Common myeloid progenitor, CD34-positive (primary cell): ENCODE measurements at regions not wholly inside any gene's neighbourhood (a gene's known extent, or its start where the extent isn't known, plus 50 kb on each side); places are given as distances from the start of the nearest gene placed in this dataset.

Experiments used
- CTCF ChIA-PET: fragments of 350-600 bp; sonication (Branson Sonifier 250); formaldehyde crosslinking; loops from one replicate; lab custom pipeline; 2021; ENCODE audit warnings: antibody characterized with exemption; lab: Charles Lee
- POLR2A ChIA-PET: fragments of 350-600 bp; sonication (Branson Sonifier 250); formaldehyde crosslinking; loops from one replicate; lab custom pipeline; 2021; ENCODE audit warnings: antibody characterized with exemption; lab: Charles Lee
- DNase-seq, 3 donors: peaks; one replicate each; pipeline versions ENCODE4 v3.0.0 to v3.0.0-alpha.2; 2013
- H3K27ac ChIP-seq, 2 experiments: 1 replicate in 1 of 2; 2 replicates in 1 of 2; pipeline ENCODE4 v1.7.0; 2013; ENCODE audit warnings: inconsistent platforms in 2 of 2, low read length in 2 of 2, mild to moderate bottlenecking in 2 of 2, low read depth in 1 of 2, moderate library complexity in 1 of 2; ENCODE audit not compliant: severe bottlenecking in 2 of 2, insufficient read depth in 1 of 2, poor library complexity in 1 of 2
- H3K27me3 ChIP-seq, 5 experiments: replicated peaks in 2 of 5; 1 replicate in 3 of 5; 2 replicates in 2 of 5; pipeline versions ENCODE4 v1.6.1 to v1.7.0; 2013; ENCODE audit warnings: low read length in 4 of 5, mild to moderate bottlenecking in 2 of 5, moderate library complexity in 2 of 5, inconsistent platforms in 1 of 5; ENCODE audit not compliant: insufficient read depth in 5 of 5, control insufficient read depth in 4 of 5
- H3K36me3 ChIP-seq, 4 experiments: 1 replicate in 2 of 4; 2 replicates in 2 of 4; pipeline versions ENCODE4 v1.6.1 to v1.7.0; 2013; ENCODE audit warnings: low read length in 3 of 4, control low read depth in 1 of 4, mild to moderate bottlenecking in 1 of 4; ENCODE audit not compliant: control insufficient read depth in 4 of 4, insufficient read depth in 4 of 4
- H3K4me1 ChIP-seq, 4 experiments: 1 replicate in 3 of 4; 2 replicates in 1 of 4; pipeline versions ENCODE4 v1.6.1 to v1.7.1; 2013; ENCODE audit warnings: low read length in 3 of 4, mild to moderate bottlenecking in 3 of 4, control low read depth in 1 of 4, inconsistent platforms in 1 of 4, moderate library complexity in 1 of 4; ENCODE audit not compliant: control insufficient read depth in 4 of 4, insufficient read depth in 4 of 4; ENCODE audit errors: control extremely low read depth in 1 of 4
- H3K4me3 ChIP-seq, 7 experiments: 1 replicate in 4 of 7; 2 replicates in 3 of 7; pipeline versions ENCODE4 v1.5.1 to v1.7.0; 2013; ENCODE audit warnings: mild to moderate bottlenecking in 7 of 7, low read length in 6 of 7, moderate library complexity in 6 of 7, inconsistent platforms in 2 of 7, low read depth in 2 of 7, control low read depth in 1 of 7; ENCODE audit not compliant: insufficient read depth in 4 of 7, control insufficient read depth in 1 of 7; ENCODE audit errors: extremely low read depth in 1 of 7
- H3K9me3 ChIP-seq, 5 experiments: 1 replicate in 4 of 5; 2 replicates in 1 of 5; pipeline versions ENCODE4 v1.6.1 to v1.7.1; 2013; ENCODE audit warnings: low read length in 4 of 5, mild to moderate bottlenecking in 2 of 5, inconsistent platforms in 1 of 5, low read depth in 1 of 5, moderate library complexity in 1 of 5; ENCODE audit not compliant: control insufficient read depth in 4 of 5, insufficient read depth in 2 of 5; ENCODE audit errors: control extremely low read depth in 1 of 5
- WGBS: methylation state at CpG from one replicate; pipeline ENCODE4 v1.1.5; 2013; ENCODE audit not compliant: insufficient coverage; 5-methylcytosine and 5-hydroxymethylcytosine counted together

DNA sequence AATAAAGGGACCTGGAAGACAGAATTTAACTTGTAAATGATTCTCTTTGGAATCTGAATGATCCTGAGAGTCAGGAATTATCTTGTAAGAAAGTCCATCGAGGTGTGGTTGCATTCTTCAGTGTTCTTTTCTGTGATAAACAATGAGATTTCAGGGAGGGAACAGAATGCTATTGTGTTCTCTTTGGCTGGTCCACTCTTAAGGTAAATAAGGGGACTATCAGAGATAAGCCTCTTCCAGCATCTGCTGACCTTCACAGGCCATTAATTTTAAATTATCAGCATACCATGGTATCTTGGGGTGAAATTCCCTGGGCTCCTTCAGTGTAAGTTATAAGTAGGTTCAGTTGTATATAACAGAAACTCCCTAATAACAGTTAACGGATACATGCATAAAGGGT lies 107.1 kb upstream of the ARHGAP24 start:
- CTCF ChIA-PET = no interaction called here
- Histone ChIP-seq H3K36me3 (no peaks in the 10 kb centered on the region), H3K27me3 (no peaks in the 10 kb centered on the region), H3K4me1 (peaks cover 0 to 7% (median 0%) of the 10 kb centered on the region in 4 experiments), H3K4me3 (no peak overlapping the region), H3K27ac (no peak overlapping the region), H3K9me3 (no peaks in the 10 kb centered on the region)
- no peak for DNase-seq
- no CpG with 5 or more reads among the region's 2 CpGs for whole genome bisulfite sequencing
- POLR2A ChIA-PET = no interaction called here

DNA sequence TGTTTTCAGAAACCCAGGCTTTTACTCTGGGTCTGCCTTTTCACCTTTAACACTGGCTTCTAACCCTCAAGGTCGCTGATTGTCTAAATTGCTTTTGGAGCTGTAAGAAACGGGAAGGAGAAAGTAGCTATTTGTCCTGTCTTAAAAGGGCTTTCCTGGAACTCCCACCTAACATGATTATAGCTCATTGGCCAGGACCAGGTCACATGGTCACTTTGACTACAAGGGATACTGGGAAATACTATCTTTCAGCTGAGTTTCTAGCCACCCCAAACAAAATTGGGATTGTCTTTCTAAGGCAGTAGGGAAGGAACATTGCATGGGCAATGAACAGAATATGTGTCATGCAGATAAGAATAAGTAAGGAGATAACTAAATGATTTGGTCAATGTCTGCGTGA lies 106.7 kb upstream of the ARHGAP24 start:
- WGBS = 94% methylated on average over 2 of the region's 3 CpGs
- Histone ChIP-seq H3K9me3 (no peaks in the 10 kb centered on the region), H3K4me3 (no peak overlapping the region), H3K4me1 (peaks cover 0 to 7% (median 0%) of the 10 kb centered on the region in 4 experiments), H3K36me3 (no peaks in the 10 kb centered on the region), H3K27me3 (no peaks in the 10 kb centered on the region), H3K27ac (no peak overlapping the region)
- POLR2A ChIA-PET = no interaction called here
- no peak for DNase-seq
- CTCF ChIA-PET = no interaction called here

DNA sequence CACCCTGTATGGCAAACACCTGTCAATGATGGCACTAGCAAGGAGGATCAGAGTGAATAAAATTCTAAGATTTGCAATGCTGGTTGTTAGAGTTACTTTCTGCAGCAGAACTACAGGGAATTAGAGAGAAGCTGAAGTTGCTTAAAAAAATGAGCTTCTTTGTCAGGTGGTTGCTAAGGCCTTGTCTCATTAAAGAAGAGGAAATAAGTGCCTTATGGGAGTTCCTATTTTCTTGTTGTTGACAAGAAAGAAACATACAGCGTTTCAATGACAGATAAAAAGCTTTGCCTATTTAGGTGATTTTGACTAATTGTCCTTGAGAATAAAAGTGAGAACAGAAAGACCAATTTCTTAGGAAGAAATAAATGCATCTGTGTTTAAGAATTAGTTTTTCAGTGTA lies 106.0 kb upstream of the ARHGAP24 start:
- ChIA-PET POLR2A (interaction anchor here (0.5 kb wide), 1 partner anchor 33 kb away, joined by 4 read pairs; no protein-coding TSS in a partner anchor), CTCF (no interaction called here)
- no peaks in the 10 kb centered on the region for H3K9me3 ChIP-seq
- H3K27me3 ChIP-seq = no peaks in the 10 kb centered on the region
- H3K36me3 ChIP-seq = no peaks in the 10 kb centered on the region
- 0% methylated on average over 1 of the region's 1 CpG for WGBS
- peak in 2 of 3 donors; percentile 38 to 57 for DNase-seq
- H3K27ac ChIP-seq = no peak overlapping the region
- H3K4me1 ChIP-seq = peaks cover 0 to 7% (median 0%) of the 10 kb centered on the region in 4 experiments
- no peak overlapping the region for H3K4me3 ChIP-seq

DNA sequence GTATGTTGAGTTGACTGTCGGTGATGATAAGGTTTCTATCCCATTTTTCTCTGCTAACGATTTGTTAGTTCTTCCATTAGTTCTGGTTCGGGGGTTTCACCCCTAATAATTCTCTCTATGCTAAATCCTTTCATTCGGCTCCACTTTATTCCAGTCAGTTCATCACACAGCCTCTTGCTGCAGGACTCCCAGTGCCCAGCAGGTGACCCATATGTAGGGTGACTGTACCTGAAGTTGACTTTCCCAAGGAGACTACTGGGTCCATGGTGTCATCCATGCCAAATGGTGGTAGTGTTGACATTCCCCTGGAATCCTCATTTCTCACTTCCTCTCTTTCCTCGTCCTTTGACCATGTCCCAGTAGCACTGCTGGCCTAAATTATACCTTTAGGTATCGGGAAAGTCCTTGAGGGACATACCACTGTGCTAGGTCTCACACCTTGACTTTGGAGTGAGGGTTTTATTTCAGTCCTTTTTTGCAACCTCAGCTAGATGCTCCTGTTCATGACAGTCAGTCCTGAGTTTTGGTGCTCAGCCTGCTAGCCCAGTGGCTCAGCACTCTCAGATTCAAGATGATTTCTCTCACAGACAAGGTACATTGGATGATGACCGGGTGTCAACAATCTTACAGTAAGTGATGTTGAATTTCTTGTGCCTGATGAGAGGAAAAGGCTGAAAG lies 105.1 kb upstream of the ARHGAP24 start:
- H3K27me3 ChIP-seq = no peaks in the 10 kb centered on the region
- WGBS = 75% methylated on average over 6 of the region's 7 CpGs
- H3K27ac ChIP-seq = no peak overlapping the region
- CTCF ChIA-PET = interaction anchor here (1.5 kb wide), 1 partner anchor 26 kb away, joined by 3 read pairs; no protein-coding TSS in a partner anchor
- DNase-seq = no peak
- H3K9me3 ChIP-seq = no peaks in the 10 kb centered on the region
- no peak overlapping the region for H3K4me3 ChIP-seq
- peaks cover 0 to 7% (median 0%) of the 10 kb centered on the region in 4 experiments for H3K4me1 ChIP-seq
- POLR2A ChIA-PET = no interaction called here
- H3K36me3 ChIP-seq = no peaks in the 10 kb centered on the region

DNA sequence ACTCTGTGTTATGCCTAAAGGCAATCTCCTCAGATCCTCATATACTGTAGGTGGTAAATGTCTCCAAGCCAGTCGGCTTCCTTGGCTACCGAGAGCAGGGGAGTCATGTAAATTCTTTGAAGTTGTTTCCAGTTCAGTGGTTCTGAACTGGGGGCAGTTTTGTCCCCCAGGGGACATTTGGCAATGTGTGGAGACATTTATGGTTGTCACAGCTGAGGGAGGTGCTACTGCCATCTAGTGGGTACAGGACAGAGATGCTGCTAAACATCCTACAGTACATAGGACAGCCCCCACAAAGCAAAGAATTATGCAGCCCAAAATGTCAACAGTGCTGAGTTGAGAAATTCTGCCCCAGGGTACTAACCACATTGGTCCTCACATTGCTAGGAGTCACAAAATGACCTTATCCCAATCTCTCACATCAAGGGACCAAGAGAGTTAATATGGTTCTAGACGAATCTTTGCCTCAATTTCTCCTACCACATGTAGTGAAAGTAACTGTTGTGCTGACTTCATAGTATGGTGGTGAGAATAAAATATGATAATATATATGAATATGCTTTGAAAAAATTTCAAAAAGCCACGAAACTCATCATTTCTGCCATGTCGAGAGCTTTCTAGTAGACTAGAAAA lies 104.4 kb upstream of the ARHGAP24 start:
- DNase-seq = peak; percentile 24 to 62 (median 59)
- CTCF ChIA-PET = interaction anchor here (0.9 to 1.5 kb wide), 2 partner anchors 26 to 217 kb away, joined by 3 read pairs; no protein-coding TSS in a partner anchor
- H3K36me3 ChIP-seq = no peaks in the 10 kb centered on the region

DNA sequence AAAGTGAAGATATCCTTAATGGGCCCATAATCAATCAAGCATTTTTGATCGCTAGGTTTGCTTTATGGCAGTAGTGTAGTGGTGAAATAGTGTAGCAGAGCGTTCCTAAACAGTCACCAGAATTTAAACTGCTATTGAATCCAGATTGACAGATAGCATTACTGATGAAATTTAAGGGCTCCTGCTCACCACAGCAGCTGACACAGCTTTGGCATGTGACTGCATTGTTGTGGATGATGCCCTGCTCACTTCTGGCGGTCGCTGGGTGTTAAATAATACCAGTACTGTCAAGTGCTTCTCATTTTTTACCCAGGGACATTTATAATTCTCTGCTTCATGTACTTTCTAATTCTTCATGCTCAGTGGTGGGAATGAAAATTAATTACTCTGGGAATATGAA lies 102.0 kb upstream of the ARHGAP24 start:
- H3K4me1 ChIP-seq = peaks cover 0 to 7% (median 0%) of the 10 kb centered on the region in 4 experiments
- no peaks in the 10 kb centered on the region for H3K9me3 ChIP-seq
- H3K27ac ChIP-seq = no peak overlapping the region
- DNase-seq = no peak
- ChIA-PET POLR2A (interaction anchor here (0.7 kb wide), 1 partner anchor 220 kb away, joined by 4 read pairs; no protein-coding TSS in a partner anchor), CTCF (no interaction called here)
- H3K27me3 ChIP-seq = no peaks in the 10 kb centered on the region
- no peaks in the 10 kb centered on the region for H3K36me3 ChIP-seq
- no peak overlapping the region for H3K4me3 ChIP-seq
- 100% methylated on average over 2 of the region's 4 CpGs for WGBS

More for the DNA sequence above, 104.4 kb upstream of the ARHGAP24 start:
- WGBS = 48% methylated on average over 3 of the region's 5 CpGs
- Histone ChIP-seq H3K4me3 (no peak overlapping the region), H3K4me1 (peaks cover 0 to 7% (median 0%) of the 10 kb centered on the region in 4 experiments), H3K27ac (no peak overlapping the region), H3K9me3 (no peaks in the 10 kb centered on the region), H3K27me3 (no peaks in the 10 kb centered on the region)
- POLR2A ChIA-PET = no interaction called here

DNA sequence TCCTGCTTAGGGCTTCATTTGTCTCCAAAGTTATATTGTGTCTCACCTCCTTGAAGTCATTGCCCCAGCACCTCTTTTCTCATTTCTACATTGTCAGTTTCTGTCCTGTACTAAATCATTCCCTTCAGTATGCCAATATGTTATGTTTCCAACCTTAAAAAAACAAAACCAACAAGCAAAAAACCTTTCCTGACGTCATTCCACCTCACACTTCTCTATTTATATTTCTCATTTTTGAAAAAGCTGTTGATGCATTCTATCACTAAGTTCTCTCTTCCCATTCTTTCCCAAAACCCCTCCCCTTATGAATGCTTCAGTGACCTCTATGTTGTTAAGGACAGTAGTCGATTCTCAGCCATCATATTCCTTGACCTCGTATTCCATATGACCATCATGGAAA lies 98.7 kb upstream of the ARHGAP24 start:
- 96% methylated on average over 3 of the region's 3 CpGs for WGBS
- Histone ChIP-seq H3K36me3 (no peaks in the 10 kb centered on the region), H3K9me3 (no peaks in the 10 kb centered on the region), H3K4me1 (no peaks in the 10 kb centered on the region), H3K27ac (no peak overlapping the region), H3K4me3 (no peak overlapping the region), H3K27me3 (no peaks in the 10 kb centered on the region)
- ChIA-PET CTCF (no interaction called here), POLR2A (interaction anchor here (0.7 kb wide), 1 partner anchor 903 kb away, joined by 3 read pairs; no protein-coding TSS in a partner anchor)
- no peak for DNase-seq
